ENCODE measurements at regions not wholly inside any gene's neighbourhood (a gene's known extent, or its start where the extent isn't known, plus 50 kb on each side); places are given as distances from the start of the nearest gene placed in this dataset.
A peak's percentile ranks its signal among the peaks of the same experiment; 100 is the strongest.

DNA sequence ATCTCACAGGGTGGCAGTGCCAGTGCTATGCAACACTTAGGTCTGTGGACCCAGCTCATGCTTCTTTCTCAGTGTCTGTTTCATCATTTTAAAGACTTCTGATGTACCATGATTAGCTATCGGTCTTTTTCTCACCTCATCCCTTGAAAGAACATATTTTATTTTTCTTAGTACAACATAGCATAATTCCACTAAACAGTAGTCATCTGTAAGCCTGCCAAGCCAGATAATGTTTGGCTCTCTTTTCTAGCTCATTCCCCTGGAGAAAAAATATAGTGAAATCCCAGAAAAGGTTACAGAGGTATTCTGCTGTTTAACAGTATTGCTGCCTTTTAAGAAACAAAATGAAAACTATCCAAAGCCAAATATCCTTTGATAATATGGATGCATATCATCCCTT is 177.0 kb upstream of the MMS22L start:
- ATAC-seq (no peak), DNase-seq (no peak)
- no peaks in the 10 kb centered on the region for H3K36me3 Mint-ChIP-seq (ENCODE audit: low read depth)
- H3K9me3 Mint-ChIP-seq (ENCODE audit: insufficient read depth): no peaks in the 10 kb centered on the region
- POLR2A ChIA-PET: no interaction called here
- no peaks in the 10 kb centered on the region for H3K27me3 Mint-ChIP-seq (ENCODE audit: low read depth)
- CTCF ChIA-PET: no interaction called here
- H3K4me3 Mint-ChIP-seq: no peak overlapping the region
- H3K27ac Mint-ChIP-seq: no peak overlapping the region
- H3K4me1 Mint-ChIP-seq (ENCODE audit: low read depth): no peaks in the 10 kb centered on the region

DNA sequence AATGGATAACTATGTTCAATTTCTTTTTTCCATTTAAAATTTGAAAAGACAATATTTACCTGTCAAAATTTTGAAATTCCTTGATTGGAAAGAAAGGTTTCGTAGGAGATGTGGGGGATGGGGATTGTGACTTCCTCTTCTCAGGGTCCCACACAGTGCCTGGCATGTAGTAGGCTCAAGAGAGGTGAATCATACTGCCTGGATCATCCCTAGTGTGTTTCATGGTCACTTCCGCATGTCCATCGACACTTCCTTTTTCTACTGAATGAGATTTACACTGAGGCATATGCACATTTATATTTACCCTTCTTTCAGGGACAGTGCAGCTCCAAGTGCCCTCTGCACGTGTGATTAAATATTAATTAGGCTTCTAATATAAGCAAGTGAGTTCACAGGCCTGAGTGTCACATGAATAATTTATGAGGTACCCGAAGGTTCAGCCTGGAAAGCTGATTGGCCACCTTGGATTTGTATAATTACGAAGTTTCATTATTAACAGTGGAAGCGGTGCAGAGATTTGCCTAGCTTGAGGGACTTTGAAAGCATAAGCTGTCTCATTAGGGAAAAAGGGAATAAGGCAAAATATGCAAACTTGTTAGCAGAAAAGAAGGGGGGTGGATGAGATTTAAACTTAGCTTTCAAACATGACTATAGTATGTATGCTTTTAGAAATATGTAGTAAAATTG is 177.5 kb upstream of the MMS22L start:
- no peak for DNase-seq
- CTCF ChIA-PET: no interaction called here

DNA sequence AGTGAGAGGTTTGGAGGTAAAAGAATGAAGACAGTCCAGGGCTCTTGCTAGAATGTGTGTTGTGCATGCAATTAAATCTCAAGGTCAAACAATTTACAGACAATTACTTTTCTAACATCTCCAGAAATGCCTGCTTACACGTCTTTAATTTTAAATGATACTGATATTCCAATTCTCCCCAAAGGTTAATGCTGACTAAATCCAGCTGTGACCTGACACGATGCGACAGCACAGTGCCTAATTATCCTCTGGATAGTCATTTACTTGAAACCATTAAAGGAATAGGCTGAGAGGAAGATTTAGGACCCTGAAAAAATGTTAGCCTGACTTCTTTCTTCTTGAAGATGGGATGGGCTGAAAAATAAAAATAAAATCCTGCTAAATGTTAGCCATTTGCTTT is 178.2 kb upstream of the MMS22L start:
- Mint-ChIP-seq H3K27ac (no peak overlapping the region), H3K4me1 (ENCODE audit: low read depth) (no peaks in the 10 kb centered on the region), H3K27me3 (ENCODE audit: low read depth) (peaks cover 2% of the 10 kb centered on the region), H3K9me3 (ENCODE audit: insufficient read depth) (no peaks in the 10 kb centered on the region), H3K4me3 (no peak overlapping the region), H3K36me3 (ENCODE audit: low read depth) (no peaks in the 10 kb centered on the region)
- ATAC-seq (no peak), DNase-seq (no peak)
- POLR2A ChIA-PET: no interaction called here
- CTCF ChIA-PET: no interaction called here

More for the DNA sequence above, 177.5 kb upstream of the MMS22L start:
- no peak for ATAC-seq
- Mint-ChIP-seq H3K27ac (no peak overlapping the region), H3K4me1 (ENCODE audit: low read depth) (no peaks in the 10 kb centered on the region), H3K4me3 (no peak overlapping the region), H3K36me3 (ENCODE audit: low read depth) (no peaks in the 10 kb centered on the region), H3K9me3 (ENCODE audit: insufficient read depth) (no peaks in the 10 kb centered on the region), H3K27me3 (ENCODE audit: low read depth) (no peaks in the 10 kb centered on the region)
- POLR2A ChIA-PET: no interaction called here

DNA sequence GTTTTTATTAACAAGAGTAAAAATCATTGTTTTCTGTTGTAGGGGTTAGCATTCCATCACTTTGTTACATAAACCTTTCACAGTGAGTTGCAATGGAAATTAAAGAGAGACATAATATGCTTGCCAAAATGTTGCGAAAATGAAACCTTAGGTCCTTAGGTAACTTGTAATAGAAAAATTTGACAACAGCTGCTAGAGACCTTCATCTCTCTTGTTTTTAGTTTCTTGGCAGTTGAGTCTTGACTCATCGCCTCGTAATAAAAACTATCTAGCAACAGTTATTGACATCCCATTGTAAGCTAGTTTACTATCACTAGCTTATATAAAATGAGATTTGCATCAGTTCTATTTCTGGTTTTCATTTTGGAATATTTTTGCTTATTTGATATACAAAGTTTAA is 179.0 kb upstream of the MMS22L start:
- no peak for ATAC-seq
- CTCF ChIA-PET: no interaction called here
- Mint-ChIP-seq H3K4me1 (ENCODE audit: low read depth) (no peaks in the 10 kb centered on the region), H3K27me3 (ENCODE audit: low read depth) (peaks cover 2% of the 10 kb centered on the region), H3K9me3 (ENCODE audit: insufficient read depth) (no peaks in the 10 kb centered on the region), H3K27ac (no peak overlapping the region), H3K4me3 (no peak overlapping the region), H3K36me3 (ENCODE audit: low read depth) (no peaks in the 10 kb centered on the region)
- DNase-seq: no peak
- POLR2A ChIA-PET: no interaction called here

DNA sequence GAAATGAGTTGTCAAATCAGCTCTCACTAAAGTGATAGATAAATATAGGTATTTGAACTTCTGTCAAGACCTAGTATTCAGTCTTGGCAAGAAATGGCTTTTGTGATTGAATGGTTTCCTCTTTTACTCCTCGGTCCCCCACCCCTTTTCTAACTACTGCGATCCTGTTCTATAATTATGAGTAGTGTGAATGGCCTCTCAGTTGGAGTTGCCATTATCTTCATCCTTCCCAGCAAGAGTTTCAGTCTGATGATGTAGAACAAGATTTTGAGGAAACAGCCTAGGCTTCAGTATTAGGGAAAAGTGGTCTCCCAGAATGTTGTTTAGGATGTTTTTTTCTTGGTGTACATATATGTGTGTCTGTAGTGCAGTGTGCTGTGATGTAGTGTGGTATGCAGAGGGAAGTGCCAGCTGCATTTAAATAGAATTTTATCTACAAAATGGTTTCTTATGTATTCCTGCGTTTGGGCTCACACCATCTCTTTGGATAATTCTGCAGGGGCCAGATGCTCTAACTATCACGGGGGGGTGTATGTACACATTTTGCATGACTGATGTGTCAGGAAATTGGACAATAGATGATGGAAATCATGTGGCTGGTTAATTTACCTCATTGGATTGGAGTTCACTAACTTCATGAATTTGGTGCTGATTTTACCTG is 180.1 kb upstream of the MMS22L start:
- no peaks in the 10 kb centered on the region for H3K9me3 Mint-ChIP-seq (ENCODE audit: insufficient read depth)
- H3K4me1 Mint-ChIP-seq (ENCODE audit: low read depth): no peaks in the 10 kb centered on the region
- ChIA-PET POLR2A (no interaction called here), CTCF (no interaction called here)
- H3K27ac Mint-ChIP-seq: no peak overlapping the region
- peaks cover 2% of the 10 kb centered on the region for H3K27me3 Mint-ChIP-seq (ENCODE audit: low read depth)
- H3K4me3 Mint-ChIP-seq: no peak overlapping the region
- DNase-seq (no peak), ATAC-seq (no peak)
- H3K36me3 Mint-ChIP-seq (ENCODE audit: low read depth): no peaks in the 10 kb centered on the region

DNA sequence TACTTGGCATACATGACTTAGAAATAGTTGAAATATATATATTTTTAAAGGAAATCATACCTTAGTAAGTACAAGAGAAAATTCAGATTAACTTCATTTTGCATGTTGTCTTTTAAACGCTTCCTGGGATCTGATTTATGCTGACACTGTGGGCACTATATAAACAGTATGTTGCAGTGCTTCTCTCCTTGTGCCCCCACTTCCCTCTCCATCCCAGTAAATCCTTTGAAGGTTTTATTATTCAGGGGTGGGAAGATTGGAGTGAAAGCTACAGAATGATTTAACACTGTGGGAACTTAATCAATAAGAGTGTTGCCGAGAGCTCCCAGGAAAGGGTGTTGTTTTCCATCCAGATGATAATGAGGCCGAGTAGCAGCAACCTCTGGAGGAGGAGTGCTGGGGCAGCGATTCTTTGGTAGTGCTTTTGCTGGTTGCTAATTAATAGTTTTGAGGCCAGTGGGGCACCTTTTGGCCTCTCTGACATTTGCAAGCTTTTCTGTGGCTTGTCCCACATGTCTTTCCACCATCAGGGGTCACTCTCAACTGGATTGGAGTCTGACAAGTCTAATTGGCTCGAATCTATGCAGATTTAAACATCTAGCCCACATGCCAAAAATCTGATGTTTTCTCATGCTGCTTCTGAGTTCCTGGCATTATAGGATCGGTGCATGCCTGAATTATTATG is 183.0 kb upstream of the MMS22L start:
- Mint-ChIP-seq H3K27me3 (ENCODE audit: low read depth) (peaks cover 5% of the 10 kb centered on the region), H3K9me3 (ENCODE audit: insufficient read depth) (no peaks in the 10 kb centered on the region), H3K36me3 (ENCODE audit: low read depth) (no peaks in the 10 kb centered on the region), H3K4me1 (ENCODE audit: low read depth) (no peaks in the 10 kb centered on the region), H3K27ac (no peak overlapping the region), H3K4me3 (no peak overlapping the region)
- no peak for ATAC-seq
- CTCF ChIA-PET: no interaction called here
- POLR2A ChIA-PET: no interaction called here
- no peak for DNase-seq

DNA sequence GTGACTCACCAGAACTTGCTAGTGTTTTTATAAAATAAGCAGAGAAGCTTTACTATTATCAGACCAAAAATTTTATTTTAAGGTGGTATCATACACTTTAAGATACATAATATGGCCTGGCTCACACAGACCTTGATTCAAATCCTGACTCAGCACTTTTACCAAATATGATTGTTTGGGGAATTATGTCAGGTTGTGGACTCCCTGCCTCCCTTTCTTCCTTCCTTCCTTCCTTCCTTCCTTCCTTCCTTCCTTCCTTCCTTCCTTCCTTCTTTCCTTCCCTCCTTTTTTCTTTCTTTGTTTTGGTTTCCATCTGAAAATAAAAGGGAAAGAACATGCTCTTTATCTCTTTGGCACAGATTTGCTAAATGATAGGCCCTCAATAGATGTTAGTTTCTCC is 186.0 kb upstream of the MMS22L start:
- ChIA-PET CTCF (no interaction called here), POLR2A (no interaction called here)
- H3K36me3 Mint-ChIP-seq (ENCODE audit: low read depth): no peaks in the 10 kb centered on the region
- H3K4me1 Mint-ChIP-seq (ENCODE audit: low read depth): no peaks in the 10 kb centered on the region
- no peak overlapping the region for H3K27ac Mint-ChIP-seq
- H3K4me3 Mint-ChIP-seq: no peak overlapping the region
- ATAC-seq (no peak), DNase-seq (no peak)
- H3K9me3 Mint-ChIP-seq (ENCODE audit: insufficient read depth): no peaks in the 10 kb centered on the region
- peaks cover 5% of the 10 kb centered on the region for H3K27me3 Mint-ChIP-seq (ENCODE audit: low read depth)

DNA sequence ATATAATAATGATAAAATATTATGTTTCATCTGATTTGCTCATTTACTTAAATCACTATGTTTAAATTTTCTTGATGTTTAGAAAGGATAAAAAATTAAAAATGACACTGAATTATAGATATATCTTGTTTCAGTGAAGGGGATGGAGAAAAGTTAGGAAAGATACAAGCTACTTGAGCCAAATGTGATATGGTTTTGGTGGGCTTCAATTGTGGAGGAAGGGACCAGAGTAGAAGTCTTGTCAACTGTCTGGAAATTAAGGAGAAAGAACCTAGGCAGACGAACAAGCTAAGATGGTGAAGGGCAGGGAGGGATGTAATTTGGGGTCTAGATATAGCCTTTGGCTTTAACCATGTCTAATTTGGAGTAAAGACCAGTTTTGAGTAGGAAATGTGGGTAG is 186.4 kb upstream of the MMS22L start:
- peaks cover 5% of the 10 kb centered on the region for H3K27me3 Mint-ChIP-seq (ENCODE audit: low read depth)
- H3K36me3 Mint-ChIP-seq (ENCODE audit: low read depth): no peaks in the 10 kb centered on the region
- DNase-seq (no peak), ATAC-seq (no peak)
- H3K4me1 Mint-ChIP-seq (ENCODE audit: low read depth): no peaks in the 10 kb centered on the region
- H3K9me3 Mint-ChIP-seq (ENCODE audit: insufficient read depth): no peaks in the 10 kb centered on the region
- ChIA-PET POLR2A (no interaction called here), CTCF (interaction anchor here (0.7 kb wide), 1 partner anchor 891 kb away, joined by 3 read pairs; no protein-coding TSS in a partner anchor)
- no peak overlapping the region for H3K4me3 Mint-ChIP-seq
- no peak overlapping the region for H3K27ac Mint-ChIP-seq

DNA sequence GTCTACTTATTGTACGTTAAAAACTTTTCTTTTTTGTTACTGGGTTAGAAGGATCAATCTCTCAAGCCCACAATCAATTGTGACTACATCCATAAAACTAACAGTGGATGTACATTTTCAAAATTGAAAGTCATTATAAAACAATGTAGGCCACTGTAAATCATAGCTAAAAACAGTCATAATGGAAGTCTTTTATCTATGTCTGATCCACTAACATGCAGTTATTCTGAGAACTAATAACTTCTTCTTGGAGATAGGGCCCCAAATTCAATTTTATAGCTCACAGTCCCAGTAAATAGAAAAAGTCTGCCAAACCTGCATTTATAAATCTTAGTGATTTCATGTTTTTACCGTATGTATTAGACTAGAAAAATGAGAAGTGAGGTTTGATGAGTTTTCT is 187.3 kb upstream of the MMS22L start:
- ChIA-PET POLR2A (no interaction called here), CTCF (interaction anchor here (0.7 kb wide), 1 partner anchor 890 kb away, joined by 3 read pairs; no protein-coding TSS in a partner anchor)
- H3K4me3 Mint-ChIP-seq: no peak overlapping the region
- H3K9me3 Mint-ChIP-seq (ENCODE audit: insufficient read depth): no peaks in the 10 kb centered on the region
- DNase-seq (no peak), ATAC-seq (no peak)
- no peak overlapping the region for H3K27ac Mint-ChIP-seq
- peaks cover 5% of the 10 kb centered on the region for H3K27me3 Mint-ChIP-seq (ENCODE audit: low read depth)
- no peaks in the 10 kb centered on the region for H3K4me1 Mint-ChIP-seq (ENCODE audit: low read depth)
- H3K36me3 Mint-ChIP-seq (ENCODE audit: low read depth): no peaks in the 10 kb centered on the region

DNA sequence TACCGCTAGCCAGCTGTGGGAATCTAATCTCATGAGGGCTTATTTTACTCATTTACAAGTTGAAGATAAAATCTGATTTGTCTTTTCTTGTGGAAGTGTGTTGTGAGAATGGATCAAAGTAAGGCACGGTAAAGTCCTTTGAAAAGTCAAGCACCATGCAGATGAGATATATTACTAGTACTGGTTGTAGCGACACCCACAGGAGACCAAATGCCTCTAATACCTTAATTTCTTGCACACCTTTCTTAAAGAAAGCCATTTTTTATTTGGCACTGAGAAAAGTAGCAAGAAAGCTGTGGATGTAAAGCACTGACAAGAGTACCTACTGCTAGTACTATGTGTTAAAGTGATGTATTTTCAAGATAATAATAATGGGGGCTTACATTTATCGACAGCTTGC is 191.0 kb upstream of the MMS22L start:
- CTCF ChIA-PET: interaction anchor here (1.6 kb wide), 1 partner anchor 23 kb away, joined by 5 read pairs; no protein-coding TSS in a partner anchor

DNA sequence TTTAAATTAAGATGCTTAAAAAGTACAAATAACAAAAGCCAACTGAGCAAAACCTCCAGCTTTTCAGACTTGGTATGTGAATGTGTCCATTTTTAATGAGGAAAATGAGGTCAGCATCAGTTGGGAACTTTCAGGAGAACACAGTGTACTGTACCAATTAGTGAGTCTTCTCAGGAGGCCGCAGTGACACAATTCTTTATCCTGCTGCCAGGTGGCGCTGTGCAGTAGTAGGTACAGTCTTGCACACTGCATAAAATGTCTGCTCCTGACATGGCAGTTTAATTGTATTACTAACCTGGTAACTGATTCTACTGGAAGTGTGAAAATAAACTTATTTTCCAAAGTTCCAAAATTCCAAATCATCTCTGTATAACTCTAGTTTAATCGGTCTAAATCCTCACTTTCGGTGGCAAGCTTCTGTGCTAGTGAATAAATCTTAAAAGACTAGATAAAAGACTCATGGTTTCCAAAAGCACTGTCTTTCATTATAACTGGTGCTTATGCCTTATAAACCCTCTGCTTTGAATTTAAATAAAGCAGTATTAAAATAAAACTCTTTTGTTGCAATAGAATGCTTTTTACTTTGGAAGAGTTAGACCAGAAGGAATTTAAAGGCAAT is 214.8 kb upstream of the MMS22L start:
- no peak overlapping the region for H3K4me3 Mint-ChIP-seq
- peak; percentile 69 for DNase-seq
- H3K36me3 Mint-ChIP-seq (ENCODE audit: low read depth): no peaks in the 10 kb centered on the region
- H3K27ac Mint-ChIP-seq: no peak overlapping the region
- peak; percentile 91 for ATAC-seq
- peaks cover 5% of the 10 kb centered on the region for H3K27me3 Mint-ChIP-seq (ENCODE audit: low read depth)
- ChIA-PET CTCF (interaction anchor here (0.7 to 2.8 kb wide), 7 partner anchors 10 to 1622 kb away, joined by 3 to 10 read pairs (median 5); no protein-coding TSS in a partner anchor), POLR2A (no interaction called here)
- H3K4me1 Mint-ChIP-seq (ENCODE audit: low read depth): no peaks in the 10 kb centered on the region
- no peaks in the 10 kb centered on the region for H3K9me3 Mint-ChIP-seq (ENCODE audit: insufficient read depth)

More for the DNA sequence above, 191.0 kb upstream of the MMS22L start:
- no peaks in the 10 kb centered on the region for H3K4me1 Mint-ChIP-seq (ENCODE audit: low read depth)
- no peaks in the 10 kb centered on the region for H3K9me3 Mint-ChIP-seq (ENCODE audit: insufficient read depth)
- DNase-seq: no peak
- POLR2A ChIA-PET: no interaction called here
- no peak for ATAC-seq
- no peak overlapping the region for H3K27ac Mint-ChIP-seq
- no peak overlapping the region for H3K4me3 Mint-ChIP-seq
- H3K27me3 Mint-ChIP-seq (ENCODE audit: low read depth): peaks cover 3% of the 10 kb centered on the region
- no peaks in the 10 kb centered on the region for H3K36me3 Mint-ChIP-seq (ENCODE audit: low read depth)

DNA sequence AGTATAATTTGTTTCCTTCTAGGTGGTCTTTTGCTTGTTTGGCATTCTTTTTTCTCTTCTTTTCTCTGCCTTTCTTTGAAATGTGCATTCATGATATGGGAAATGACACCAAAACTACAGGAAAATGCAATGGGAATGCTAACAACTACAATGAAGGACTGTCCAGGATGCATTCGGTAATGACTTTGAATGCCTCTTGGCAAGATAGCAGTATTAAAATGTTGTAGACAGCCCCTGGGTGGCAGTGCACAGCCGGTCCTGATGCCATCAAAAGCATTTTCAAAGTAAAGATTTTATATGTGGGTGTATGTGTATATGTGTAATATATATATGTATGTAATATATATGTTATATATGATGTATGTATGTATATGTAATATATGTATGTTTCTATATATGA is 218.8 kb upstream of the MMS22L start:
- no peak overlapping the region for H3K27ac Mint-ChIP-seq
- no peak for DNase-seq
- no peaks in the 10 kb centered on the region for H3K36me3 Mint-ChIP-seq (ENCODE audit: low read depth)
- ChIA-PET POLR2A (no interaction called here), CTCF (no interaction called here)
- ATAC-seq: no peak
- H3K4me1 Mint-ChIP-seq (ENCODE audit: low read depth): no peaks in the 10 kb centered on the region
- no peaks in the 10 kb centered on the region for H3K9me3 Mint-ChIP-seq (ENCODE audit: insufficient read depth)
- peaks cover 5% of the 10 kb centered on the region for H3K27me3 Mint-ChIP-seq (ENCODE audit: low read depth)
- no peak overlapping the region for H3K4me3 Mint-ChIP-seq
